ENCODE measurements at regions not wholly inside any gene's neighbourhood (a gene's known extent, or its start where the extent isn't known, plus 50 kb on each side); places are given as distances from the start of the nearest gene placed in this dataset.

- no peak for DNase-seq
- Histone ChIP-seq H3K27me3 (no peaks in the 10 kb centered on the region), H3K4me1 (no peaks in the 10 kb centered on the region), H3K9me3 (no peaks in the 10 kb centered on the region), H3K36me3 (ENCODE audit: low read depth, missing control alignments) (no peaks in the 10 kb centered on the region), H3K27ac (no peak overlapping the region), H3K4me3 (no peak overlapping the region)
- intact Hi-C loops (cut with DNase I; ENCODE audit: low total_unique reads), result no loop called here
- 79 to 86% methylated on average over 3 of the region's 3 CpGs for WGBS, 2 donors
- TF ChIP-seq CTCF (IDR thresholded peaks at IDR 0.05) (no peak), POLR2A (IDR thresholded peaks at IDR 0.05) (no peak)
Observed at GRCh38 chr2:180376066-180376465, 369.0 kb upstream of the CWC22 start.

DNA sequence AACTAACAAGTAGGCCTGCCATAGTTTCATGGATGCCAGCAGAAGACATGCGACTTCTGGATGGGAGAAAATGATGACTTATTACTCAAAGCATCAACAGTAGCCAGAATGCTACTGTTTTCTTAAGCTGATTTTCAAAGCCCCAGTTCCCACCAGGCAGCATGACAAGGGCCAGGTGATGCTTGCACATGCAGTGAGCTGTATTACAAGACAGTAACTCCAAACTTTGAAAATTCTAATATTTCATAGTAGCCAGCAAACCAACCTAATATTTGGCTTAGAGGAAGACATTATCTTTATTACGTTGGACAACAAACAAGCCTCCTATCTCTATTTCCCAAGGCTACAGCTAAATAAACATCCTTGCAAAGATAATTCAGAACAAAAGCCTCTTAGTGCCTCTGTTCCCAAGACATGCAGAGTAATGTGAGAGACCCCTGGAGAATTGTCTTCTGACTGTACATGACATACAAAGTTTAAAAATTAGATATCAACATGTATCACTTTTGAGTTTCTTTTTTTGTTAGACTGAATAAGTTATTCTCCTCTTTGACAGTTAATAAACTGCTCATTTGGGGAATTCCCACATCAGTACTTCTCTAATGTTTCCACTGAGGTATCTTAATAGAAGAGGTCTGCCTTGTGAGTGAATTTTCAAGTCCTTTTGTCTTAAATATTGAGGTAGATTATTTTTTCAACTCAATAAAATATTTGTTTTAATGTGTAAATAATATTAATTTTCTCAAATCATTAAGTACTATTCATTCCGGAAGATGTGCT, 367.6 kb upstream of the CWC22 start:
- intact Hi-C loops (cut with DNase I; ENCODE audit: low total_unique reads), result no loop called here
- DNase-seq, result no peak
- H3K27me3 ChIP-seq, result no peaks in the 10 kb centered on the region
- no peaks in the 10 kb centered on the region for H3K9me3 ChIP-seq
- WGBS, 2 donors, result 40 to 43% methylated on average over 3 of the region's 3 CpGs
- no peak overlapping the region for H3K4me3 ChIP-seq
- H3K36me3 ChIP-seq (ENCODE audit: low read depth, missing control alignments), result no peaks in the 10 kb centered on the region
- H3K27ac ChIP-seq, result no peak overlapping the region
- no peaks in the 10 kb centered on the region for H3K4me1 ChIP-seq
- TF ChIP-seq CTCF (IDR thresholded peaks at IDR 0.05) (no peak), POLR2A (IDR thresholded peaks at IDR 0.05) (no peak)

GRCh38 chr2:180370511-180371205, 363.6 kb upstream of the CWC22 start:
- Histone ChIP-seq H3K9me3 (no peaks in the 10 kb centered on the region), H3K27ac (no peak overlapping the region), H3K27me3 (no peaks in the 10 kb centered on the region), H3K4me1 (no peaks in the 10 kb centered on the region), H3K4me3 (no peak overlapping the region), H3K36me3 (ENCODE audit: low read depth, missing control alignments) (no peaks in the 10 kb centered on the region)
- 71 to 80% methylated on average over 2 of the region's 2 CpGs for WGBS, 2 donors
- DNase-seq, result no peak
- TF ChIP-seq CTCF (IDR thresholded peaks at IDR 0.05) (no peak), POLR2A (IDR thresholded peaks at IDR 0.05) (no peak)
- intact Hi-C loops (cut with DNase I; ENCODE audit: low total_unique reads), result no loop called here

DNA sequence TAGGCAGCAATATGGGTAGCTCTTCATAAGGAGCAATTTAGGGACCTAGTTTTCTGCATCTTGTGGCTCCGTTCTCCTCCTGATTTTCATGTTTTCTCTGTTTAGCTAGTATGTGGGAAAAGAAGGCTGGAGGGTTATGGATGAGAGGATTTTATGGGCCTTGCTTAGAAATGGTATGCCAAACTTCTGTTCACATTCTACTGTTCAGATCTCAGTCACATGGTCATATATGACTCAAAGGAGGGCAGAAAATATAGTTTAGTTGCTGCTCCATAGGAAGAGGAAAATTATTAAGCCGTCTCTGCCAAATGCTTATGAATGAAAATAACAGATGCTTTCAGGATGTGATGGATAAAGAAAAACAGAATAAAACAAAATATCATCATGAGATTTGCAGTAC, 361.8 kb upstream of the CWC22 start:
- DNase-seq, result no peak
- no peak for TF ChIP-seq CTCF (IDR thresholded peaks at IDR 0.05)
- no peak for TF ChIP-seq POLR2A (IDR thresholded peaks at IDR 0.05)
- Histone ChIP-seq H3K9me3 (no peaks in the 10 kb centered on the region), H3K27ac (no peak overlapping the region), H3K36me3 (ENCODE audit: low read depth, missing control alignments) (no peaks in the 10 kb centered on the region), H3K27me3 (no peaks in the 10 kb centered on the region), H3K4me3 (no peak overlapping the region), H3K4me1 (no peaks in the 10 kb centered on the region)
- 44 to 50% methylated on average over 2 of the region's 2 CpGs for WGBS, 2 donors
- intact Hi-C loops (cut with DNase I; ENCODE audit: low total_unique reads), result no loop called here
